ENCODE measurements at regions not wholly inside any gene's neighbourhood (a gene's known extent, or its start where the extent isn't known, plus 50 kb on each side); places are given as distances from the start of the nearest gene placed in this dataset.

DNA sequence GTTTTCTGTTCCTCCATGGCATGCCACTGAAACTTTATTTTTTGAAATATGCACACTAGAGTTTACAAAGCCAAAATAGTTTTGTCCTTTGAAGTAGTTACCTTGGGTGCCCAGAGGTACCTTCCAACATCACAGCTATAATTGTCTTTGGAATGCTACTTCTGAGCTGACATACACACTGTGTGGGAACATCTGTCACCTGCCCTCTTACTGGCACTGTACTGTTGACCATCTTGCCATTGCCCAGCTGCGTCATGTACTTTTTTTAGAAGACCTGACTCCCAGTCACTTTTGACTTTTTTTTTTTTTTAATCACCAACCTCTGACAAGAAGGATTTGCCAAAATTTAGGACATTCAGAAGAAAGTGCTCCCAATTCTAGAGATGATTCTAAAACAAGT is 200.5 kb upstream of the CXorf66 start:
- TF ChIP-seq CTCF (IDR thresholded peaks at IDR 0.05) (no peak), TEAD4 (CRISPR knock-in tag; IDR thresholded peaks at IDR 0.05) (no peak)

Measured in WTC11 (cell line).